NCI-H2196 (cell line): ENCODE measurements at regions not wholly inside any gene's neighbourhood (a gene's known extent, or its start where the extent isn't known, plus 50 kb on each side); places are given as distances from the start of the nearest gene placed in this dataset.

ENCODE experiments used
- DNase-seq: peaks from one replicate; lab custom pipeline; 2025; ENCODE audit not compliant: unreplicated experiment; lab: John Stamatoyannopoulos, UW

- DNase-seq, result no peak
Observed at GRCh38 chr20:52515877-52516276, 324.3 kb upstream of the ZFP64 start.

- no peak for DNase-seq
Observed at GRCh38 chr20:52500157-52500556, 308.6 kb upstream of the ZFP64 start.

- no peak for DNase-seq
Observed at GRCh38 chr20:52497731-52498130, 306.2 kb upstream of the ZFP64 start.

- DNase-seq, result no peak
Observed at GRCh38 chr20:52496191-52496590, 304.6 kb upstream of the ZFP64 start.

- DNase-seq, result no peak
Observed at GRCh38 chr20:52494244-52494643, 302.7 kb upstream of the ZFP64 start.

- no peak for DNase-seq
Observed at GRCh38 chr20:52493171-52493721, 301.7 kb upstream of the ZFP64 start.

- DNase-seq, result no peak
Observed at GRCh38 chr20:52490711-52491430, 299.3 kb upstream of the ZFP64 start.

GRCh38 chr20:52484438-52484837 lies 292.9 kb upstream of the ZFP64 start:
- DNase-seq, result no peak

GRCh38 chr20:52483382-52483781 lies 291.8 kb upstream of the ZFP64 start:
- DNase-seq, result no peak

- no peak for DNase-seq
Observed at GRCh38 chr20:52482044-52482443, 290.5 kb upstream of the ZFP64 start.

GRCh38 chr20:52481443-52481842 lies 289.9 kb upstream of the ZFP64 start:
- no peak for DNase-seq

- DNase-seq, result no peak
Observed at GRCh38 chr20:52476074-52476750, 284.6 kb upstream of the ZFP64 start.

GRCh38 chr20:52473186-52473585 lies 281.6 kb upstream of the ZFP64 start:
- DNase-seq, result no peak

GRCh38 chr20:52470561-52470960 lies 279.0 kb upstream of the ZFP64 start:
- DNase-seq, result no peak

- DNase-seq, result no peak
Observed at GRCh38 chr20:52469128-52469527, 277.5 kb upstream of the ZFP64 start.

- DNase-seq, result no peak
Observed at GRCh38 chr20:52465991-52466390, 274.4 kb upstream of the ZFP64 start.

GRCh38 chr20:52461582-52461981 lies 270.0 kb upstream of the ZFP64 start:
- no peak for DNase-seq

- DNase-seq, result no peak
Observed at GRCh38 chr20:52459150-52459549, 267.6 kb upstream of the ZFP64 start.

- DNase-seq, result no peak
Observed at GRCh38 chr20:52457826-52458225, 266.2 kb upstream of the ZFP64 start.

GRCh38 chr20:52454660-52455059 lies 263.1 kb upstream of the ZFP64 start:
- no peak for DNase-seq

GRCh38 chr20:52448513-52449232 lies 257.1 kb upstream of the ZFP64 start:
- DNase-seq, result no peak

- no peak for DNase-seq
Observed at GRCh38 chr20:52447225-52447551, 255.6 kb upstream of the ZFP64 start.
